PC-9 (cell line): ENCODE measurements at regions not wholly inside any gene's neighbourhood (a gene's known extent, or its start where the extent isn't known, plus 50 kb on each side); places are given as distances from the start of the nearest gene placed in this dataset.

Source experiments
- BruUV-seq: library from RNA; stranded (reverse); fragments of 400-500 nt; replicated peaks from 2 replicates; lab custom pipeline; 2021; lab: Mats Ljungman, UMichigan
- CTCF ChIA-PET: fragments of 300-600 bp; sonication (Branson Sonifier 250); formaldehyde crosslinking; loops from one replicate; lab custom pipeline; 2022; ENCODE audit warnings: antibody characterized with exemption; lab: Charles Lee
- POLR2A ChIA-PET: fragments of 300-600 bp; sonication (Branson Sonifier 250); formaldehyde crosslinking; loops from one replicate; lab custom pipeline; 2022; ENCODE audit warnings: antibody characterized with exemption; ENCODE audit not compliant: unreplicated experiment; lab: Charles Lee
- DNase-seq, 2 experiments: peaks; one replicate each; pipeline versions ENCODE4 v3.0.0 to v3.0.0-alpha.2; 2015 to 2022; ENCODE audit warnings: mixed read lengths in 1 of 2
- H2AFZ ChIP-seq: fragments of 200-600 bp; sonication (generic); 2 replicates; pipeline ENCODE4 v1.8.1; 2017; ENCODE audit warnings: antibody characterized with exemption
- H3F3A ChIP-seq: fragments of 200-600 bp; sonication (generic); 2 replicates; pipeline ENCODE4 v1.8.1; 2017; ENCODE audit warnings: antibody characterized with exemption, mild to moderate bottlenecking, low read depth; ENCODE audit not compliant: insufficient read depth
- H3K27ac ChIP-seq: fragments of 200-600 bp; sonication (generic); 2 replicates; pipeline ENCODE4 v1.6.1; 2016; ENCODE audit warnings: mixed run types
- H3K27me3 ChIP-seq: fragments of 200-600 bp; sonication (generic); 2 replicates; pipeline ENCODE4 v1.6.1; 2016; ENCODE audit warnings: low read depth, mixed run types; ENCODE audit not compliant: insufficient read depth
- H3K36me3 ChIP-seq: fragments of 200-600 bp; sonication (generic); 2 replicates; pipeline ENCODE4 v1.6.1; 2016; ENCODE audit warnings: low read depth, mixed run types
- H3K4me1 ChIP-seq: fragments of 200-600 bp; sonication (generic); replicated peaks from 2 replicates; pipeline ENCODE4 v1.6.1; 2016; ENCODE audit warnings: mixed run types; ENCODE audit not compliant: insufficient read depth
- H3K4me2 ChIP-seq: fragments of 200-600 bp; sonication (generic); 2 replicates; pipeline ENCODE4 v1.6.1; 2017; ENCODE audit warnings: mixed run types
- H3K4me3 ChIP-seq: fragments of 200-600 bp; sonication (generic); 2 replicates; pipeline ENCODE4 v1.6.1; 2016; ENCODE audit warnings: mixed run types
- H3K79me2 ChIP-seq: fragments of 200-600 bp; sonication (generic); 2 replicates; pipeline ENCODE4 v1.6.1; 2017; ENCODE audit warnings: low read depth, mixed run types
- H3K9me2 ChIP-seq: fragments of 200-600 bp; sonication (generic); 2 replicates; pipeline ENCODE4 v1.8.1; 2017; ENCODE audit warnings: mild to moderate bottlenecking; ENCODE audit not compliant: insufficient read depth
- H3K9me3 ChIP-seq: fragments of 200-600 bp; sonication (generic); 2 replicates; pipeline ENCODE4 v1.8.1; 2016; ENCODE audit warnings: low read depth; ENCODE audit not compliant: insufficient read depth
- H4K20me1 ChIP-seq: fragments of 200-600 bp; sonication (generic); 2 replicates; pipeline ENCODE4 v1.8.1; 2017; ENCODE audit not compliant: insufficient read depth
- EZH2 ChIP-seq: fragments of 200-600 bp; sonication (generic); IDR thresholded peaks from 2 replicates; pipeline ENCODE4 v1.8.0; 2017; ENCODE audit warnings: antibody characterized with exemption, low read depth
- intact Hi-C: fragments of 100-400 bp; cut with micrococcal nuclease; formaldehyde crosslinking; loops from one replicate; pipeline ENCODE4 v1.10.0; 2022; ENCODE audit not compliant: unreplicated experiment
- TF ChIP-seq, protein P1 (sequence below): fragments of 200-600 bp; sonication (generic); conservative IDR thresholded peaks from 2 replicates; pipeline ENCODE4 v1.6.1; 2017; ENCODE audit warnings: mixed run types, antibody characterized with exemption, mild to moderate bottlenecking, moderate library complexity

DNA sequence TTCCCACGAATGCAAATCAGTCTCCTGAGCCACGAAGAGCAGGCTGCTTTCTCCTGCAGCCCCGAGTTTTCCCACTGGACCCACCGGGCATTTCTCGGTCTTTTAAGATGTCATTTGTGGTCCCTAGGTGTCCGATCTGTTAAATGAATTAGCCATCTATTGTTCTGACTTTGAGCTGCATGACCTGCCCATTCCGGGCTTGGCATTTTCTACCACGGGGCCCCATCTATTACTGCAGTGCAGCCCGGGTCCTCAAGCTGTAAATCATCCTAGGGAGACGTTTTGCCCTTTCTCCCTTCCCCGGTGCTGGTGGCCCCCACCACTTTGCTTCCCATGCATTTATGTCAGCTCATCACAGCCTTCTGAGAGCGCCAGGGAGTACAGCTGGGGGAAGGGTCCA lies 405.4 kb downstream of the IRX1 start:
- H3K27me3 ChIP-seq: peaks cover 52% of the 10 kb centered on the region
- H3K79me2 ChIP-seq: no peaks in the 10 kb centered on the region
- no peak overlapping the region for H2AFZ ChIP-seq
- no peak overlapping the region for H3K4me3 ChIP-seq
- no peak overlapping the region for H3K27ac ChIP-seq
- no peak overlapping the region for H3K4me2 ChIP-seq
- no peaks in the 10 kb centered on the region for H3K9me2 ChIP-seq
- no TSS peak for BruUV-seq
- POLR2A ChIA-PET: no interaction called here
- no peaks in the 10 kb centered on the region for H3F3A ChIP-seq
- H3K9me3 ChIP-seq: no peaks in the 10 kb centered on the region
- CTCF ChIA-PET: no interaction called here
- H3K36me3 ChIP-seq: no peaks in the 10 kb centered on the region
- H4K20me1 ChIP-seq: no peaks in the 10 kb centered on the region
- H3K4me1 ChIP-seq: no peaks in the 10 kb centered on the region
- DNase-seq: no peak
- TF ChIP-seq, protein P1, sequence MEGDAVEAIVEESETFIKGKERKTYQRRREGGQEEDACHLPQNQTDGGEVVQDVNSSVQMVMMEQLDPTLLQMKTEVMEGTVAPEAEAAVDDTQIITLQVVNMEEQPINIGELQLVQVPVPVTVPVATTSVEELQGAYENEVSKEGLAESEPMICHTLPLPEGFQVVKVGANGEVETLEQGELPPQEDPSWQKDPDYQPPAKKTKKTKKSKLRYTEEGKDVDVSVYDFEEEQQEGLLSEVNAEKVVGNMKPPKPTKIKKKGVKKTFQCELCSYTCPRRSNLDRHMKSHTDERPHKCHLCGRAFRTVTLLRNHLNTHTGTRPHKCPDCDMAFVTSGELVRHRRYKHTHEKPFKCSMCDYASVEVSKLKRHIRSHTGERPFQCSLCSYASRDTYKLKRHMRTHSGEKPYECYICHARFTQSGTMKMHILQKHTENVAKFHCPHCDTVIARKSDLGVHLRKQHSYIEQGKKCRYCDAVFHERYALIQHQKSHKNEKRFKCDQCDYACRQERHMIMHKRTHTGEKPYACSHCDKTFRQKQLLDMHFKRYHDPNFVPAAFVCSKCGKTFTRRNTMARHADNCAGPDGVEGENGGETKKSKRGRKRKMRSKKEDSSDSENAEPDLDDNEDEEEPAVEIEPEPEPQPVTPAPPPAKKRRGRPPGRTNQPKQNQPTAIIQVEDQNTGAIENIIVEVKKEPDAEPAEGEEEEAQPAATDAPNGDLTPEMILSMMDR: no peak
- no peak for TF ChIP-seq EZH2
- intact Hi-C loops: no loop called here

DNA sequence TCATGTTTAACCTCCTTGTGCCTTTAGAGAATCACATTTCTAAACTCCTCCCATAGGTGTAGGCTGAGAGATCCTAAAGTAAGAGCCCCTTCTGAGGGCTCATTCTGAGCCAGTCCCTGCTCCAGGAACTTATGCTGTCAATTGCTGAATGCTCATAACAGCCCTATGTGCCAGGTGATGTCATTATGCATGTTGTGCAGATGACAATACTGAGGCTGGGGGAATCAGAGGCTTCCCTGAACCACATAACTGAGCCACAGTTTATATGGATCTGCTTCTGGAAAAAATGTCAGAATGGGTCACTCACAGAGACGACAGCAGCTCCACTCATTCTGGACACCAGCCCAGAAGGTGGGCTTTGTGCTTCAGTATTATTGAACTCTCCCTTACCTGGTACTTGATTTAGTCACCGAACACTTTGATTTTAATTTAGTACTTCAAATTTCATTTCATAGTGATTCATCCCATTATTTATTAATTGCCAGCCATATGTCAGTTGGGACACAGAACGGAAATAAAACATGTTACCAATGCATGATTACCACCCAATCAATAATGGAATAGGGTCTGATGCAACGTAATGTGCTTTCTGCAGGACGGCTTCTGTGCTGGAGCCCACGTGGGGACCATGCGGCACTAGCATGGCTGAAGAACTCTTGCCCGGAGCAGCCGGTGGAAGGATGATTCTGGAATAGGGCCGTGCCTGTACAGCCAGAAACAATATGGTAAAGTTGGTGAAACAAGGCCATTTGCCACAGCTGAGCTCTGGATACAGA lies 406.3 kb downstream of the IRX1 start:
- H2AFZ ChIP-seq: no peak overlapping the region
- no TSS peak for BruUV-seq
- no peaks in the 10 kb centered on the region for H3K36me3 ChIP-seq
- H4K20me1 ChIP-seq: no peaks in the 10 kb centered on the region
- ChIA-PET POLR2A (no interaction called here), CTCF (no interaction called here)
- H3F3A ChIP-seq: no peaks in the 10 kb centered on the region
- intact Hi-C loops: no loop called here
- DNase-seq: no peak
- no peaks in the 10 kb centered on the region for H3K4me1 ChIP-seq
- no peaks in the 10 kb centered on the region for H3K9me3 ChIP-seq
- H3K4me3 ChIP-seq: no peak overlapping the region
- no peak overlapping the region for H3K27ac ChIP-seq
- H3K27me3 ChIP-seq: peaks cover 42% of the 10 kb centered on the region
- H3K79me2 ChIP-seq: no peaks in the 10 kb centered on the region
- no peak for TF ChIP-seq EZH2
- TF ChIP-seq, protein P1: no peak
- no peak overlapping the region for H3K4me2 ChIP-seq
- no peaks in the 10 kb centered on the region for H3K9me2 ChIP-seq

DNA sequence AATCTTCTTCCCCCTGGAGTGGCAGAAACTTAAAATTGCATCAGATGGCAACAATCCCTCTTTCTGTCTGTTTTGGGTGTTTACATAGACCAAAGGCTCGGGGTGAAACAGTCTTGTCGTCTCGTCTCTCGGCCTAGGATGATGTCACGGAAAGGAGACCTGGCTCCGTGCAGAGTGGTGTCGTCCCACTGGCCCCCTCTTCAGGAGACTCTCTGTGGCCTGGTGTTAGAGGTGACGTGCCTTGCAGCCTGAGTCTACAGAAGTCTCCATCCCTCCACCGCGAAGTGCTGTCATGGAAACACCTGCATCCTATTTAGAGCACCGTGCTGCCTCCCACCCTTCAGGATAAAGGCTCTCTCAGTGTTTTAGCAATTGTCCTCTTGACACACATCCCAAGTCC lies 409.7 kb downstream of the IRX1 start:
- Histone ChIP-seq H3K36me3 (no peaks in the 10 kb centered on the region), H3K27ac (no peak overlapping the region), H3K9me3 (no peaks in the 10 kb centered on the region), H3K4me2 (no peak overlapping the region), H4K20me1 (no peaks in the 10 kb centered on the region), H2AFZ (no peak overlapping the region), H3K27me3 (peaks cover 21% of the 10 kb centered on the region), H3K4me3 (no peak overlapping the region), H3F3A (no peaks in the 10 kb centered on the region), H3K79me2 (no peaks in the 10 kb centered on the region), H3K4me1 (no peaks in the 10 kb centered on the region), H3K9me2 (no peaks in the 10 kb centered on the region)
- intact Hi-C loops: no loop called here
- ChIA-PET POLR2A (no interaction called here), CTCF (no interaction called here)
- TF ChIP-seq, protein P1: no peak
- no peak for TF ChIP-seq EZH2
- no TSS peak for BruUV-seq
- no peak for DNase-seq
